NB4 (cell line): ENCODE measurements at regions not wholly inside any gene's neighbourhood (a gene's known extent, or its start where the extent isn't known, plus 50 kb on each side); places are given as distances from the start of the nearest gene placed in this dataset.

ENCODE experiments used
- MYC ChIP-seq: IDR thresholded peaks from 2 replicates; pipeline ENCODE4 v1.6.1; 2011; ENCODE audit warnings: low read depth, low read length
- TF ChIP-seq, protein P1 (sequence below): IDR thresholded peaks from one replicate; pipeline ENCODE4 v1.5.1; 2012; ENCODE audit warnings: low read depth, low read length

DNA sequence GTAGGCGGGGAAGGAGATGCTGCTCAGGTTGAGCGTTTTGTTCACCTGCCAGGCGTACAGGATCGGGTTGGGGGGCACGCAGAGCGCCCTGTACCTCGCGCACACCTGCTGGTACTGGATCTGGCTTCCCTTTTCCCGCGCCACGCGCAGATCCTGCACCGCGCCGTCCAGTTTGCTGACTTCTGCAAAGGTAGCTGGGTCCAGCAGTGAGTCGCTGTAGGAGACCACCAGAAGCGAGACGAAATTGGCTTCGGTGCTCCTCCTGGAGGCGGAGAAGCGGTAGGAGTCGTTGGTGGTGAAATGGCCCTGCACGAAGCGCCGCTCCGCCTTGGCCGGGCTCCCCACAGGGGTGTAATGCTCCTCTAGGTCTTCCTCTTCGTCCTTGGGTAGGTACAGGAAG lies 90.7 kb upstream of the RAB18 start:
- TF ChIP-seq MYC = no peak
- TF ChIP-seq, protein P1, sequence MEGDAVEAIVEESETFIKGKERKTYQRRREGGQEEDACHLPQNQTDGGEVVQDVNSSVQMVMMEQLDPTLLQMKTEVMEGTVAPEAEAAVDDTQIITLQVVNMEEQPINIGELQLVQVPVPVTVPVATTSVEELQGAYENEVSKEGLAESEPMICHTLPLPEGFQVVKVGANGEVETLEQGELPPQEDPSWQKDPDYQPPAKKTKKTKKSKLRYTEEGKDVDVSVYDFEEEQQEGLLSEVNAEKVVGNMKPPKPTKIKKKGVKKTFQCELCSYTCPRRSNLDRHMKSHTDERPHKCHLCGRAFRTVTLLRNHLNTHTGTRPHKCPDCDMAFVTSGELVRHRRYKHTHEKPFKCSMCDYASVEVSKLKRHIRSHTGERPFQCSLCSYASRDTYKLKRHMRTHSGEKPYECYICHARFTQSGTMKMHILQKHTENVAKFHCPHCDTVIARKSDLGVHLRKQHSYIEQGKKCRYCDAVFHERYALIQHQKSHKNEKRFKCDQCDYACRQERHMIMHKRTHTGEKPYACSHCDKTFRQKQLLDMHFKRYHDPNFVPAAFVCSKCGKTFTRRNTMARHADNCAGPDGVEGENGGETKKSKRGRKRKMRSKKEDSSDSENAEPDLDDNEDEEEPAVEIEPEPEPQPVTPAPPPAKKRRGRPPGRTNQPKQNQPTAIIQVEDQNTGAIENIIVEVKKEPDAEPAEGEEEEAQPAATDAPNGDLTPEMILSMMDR = no peak
